Inflammatory macrophage (primary cell): ENCODE measurements at regions not wholly inside any gene's neighbourhood (a gene's known extent, or its start where the extent isn't known, plus 50 kb on each side); places are given as distances from the start of the nearest gene placed in this dataset.
A peak's percentile ranks its signal among the peaks of the same experiment; 100 is the strongest.

ENCODE experiments used
- DNase-seq, 2 donors: peaks; one replicate each; pipeline ENCODE4 v3.0.0-alpha.2; 2020 to 2022

DNA sequence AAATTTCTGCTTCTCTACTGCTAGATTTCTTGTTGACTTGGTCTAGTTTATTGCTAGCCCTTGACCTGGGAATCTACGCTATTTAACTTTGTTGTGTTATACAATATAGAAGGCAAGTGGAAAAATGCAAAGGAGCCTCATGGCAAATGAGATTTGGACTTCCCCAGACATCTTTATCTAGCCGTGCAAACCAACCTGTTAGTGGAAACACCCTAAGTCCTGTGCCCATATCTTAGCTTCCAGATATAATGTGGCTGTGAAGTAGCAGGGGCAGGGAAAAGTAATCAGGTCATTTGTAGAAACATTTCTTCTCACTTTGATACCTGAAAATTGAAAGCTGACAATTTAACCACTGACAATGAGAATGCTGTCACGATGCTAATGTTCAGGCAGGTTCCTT is 90.7 kb upstream of the ATP2B1 start:
- no peak for DNase-seq

DNA sequence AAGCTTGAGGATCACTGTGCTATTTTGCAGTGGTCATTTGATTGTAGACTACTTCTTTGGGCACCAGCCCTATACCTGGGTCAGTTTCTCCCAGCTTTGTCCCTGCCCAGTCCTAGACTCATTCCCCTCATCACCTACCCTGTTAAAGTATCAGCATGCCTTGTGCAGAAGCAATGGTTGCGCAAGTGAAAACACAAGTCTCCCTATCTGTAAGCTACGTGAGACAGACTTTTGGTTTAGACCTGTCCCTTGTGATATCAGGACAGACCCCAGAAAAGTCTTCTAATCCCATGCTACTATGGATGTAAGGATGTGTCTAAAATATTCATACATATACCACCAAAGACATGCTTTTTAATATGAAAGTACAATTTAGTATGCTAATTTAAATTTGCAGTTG is 88.8 kb upstream of the ATP2B1 start:
- no peak for DNase-seq

DNA sequence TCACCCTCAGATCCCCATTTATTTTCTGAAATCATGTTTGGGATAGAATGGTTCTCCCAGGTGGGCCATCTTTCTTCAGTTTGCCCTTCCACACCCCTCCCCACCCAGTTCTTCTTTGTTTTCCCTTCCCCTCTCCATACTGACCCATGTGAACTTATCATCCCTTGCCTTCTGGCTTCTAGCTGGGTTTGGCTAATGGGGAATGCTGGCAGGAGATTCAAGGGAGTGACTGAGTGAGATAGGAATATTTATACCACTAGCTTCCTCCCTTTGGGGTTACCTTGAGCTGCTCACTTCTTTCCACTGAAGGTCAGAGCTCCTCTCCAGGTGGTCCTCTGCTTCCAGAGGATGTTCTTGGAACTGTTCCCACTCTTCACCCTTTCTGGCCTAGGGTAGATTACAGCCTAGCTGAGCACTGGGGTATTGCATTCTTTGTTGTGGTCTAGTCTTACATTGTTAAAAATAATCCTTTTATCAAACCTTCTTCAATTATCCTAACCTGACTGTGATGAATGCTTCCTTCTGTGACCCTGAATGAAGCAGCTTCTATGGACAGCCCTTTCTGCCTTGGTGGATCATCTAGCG is 88.3 kb upstream of the ATP2B1 start:
- no peak for DNase-seq

DNA sequence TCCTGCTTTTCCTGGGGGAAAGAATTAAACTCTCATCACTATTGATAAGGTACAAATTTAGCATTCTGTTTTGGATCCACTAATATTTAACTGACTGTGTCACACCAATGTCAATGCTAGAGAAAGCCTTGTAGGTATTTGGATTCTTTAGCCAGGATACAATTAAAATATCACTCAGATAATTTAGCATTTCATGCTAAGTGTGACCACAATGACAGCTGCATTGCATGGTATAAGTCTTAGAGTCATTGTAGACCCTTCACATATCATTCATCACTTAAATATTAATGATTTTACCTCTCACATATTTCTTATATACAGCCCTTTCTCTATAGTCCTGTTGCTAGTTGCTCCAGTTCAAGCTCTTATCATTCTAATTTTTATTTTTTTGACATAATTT is 85.3 kb upstream of the ATP2B1 start:
- no peak for DNase-seq

DNA sequence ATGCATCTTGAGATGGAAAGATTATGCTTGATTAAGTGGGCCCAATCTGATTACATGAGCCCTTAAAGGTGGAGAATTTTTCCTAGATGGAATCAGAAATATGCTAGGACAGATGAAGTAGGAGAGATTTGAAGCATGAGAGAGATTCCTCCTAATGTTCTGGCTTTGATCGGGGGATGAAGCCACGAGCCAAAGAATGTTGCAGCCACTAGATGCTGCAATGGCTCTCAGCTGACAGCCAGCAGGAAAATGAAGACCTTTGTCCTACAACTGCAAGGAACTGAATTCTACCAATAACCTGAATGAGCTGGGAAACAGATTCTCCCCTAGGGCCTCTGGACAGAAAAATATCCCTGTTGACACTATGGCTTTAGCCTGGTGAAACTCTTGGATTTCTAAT is 82.6 kb upstream of the ATP2B1 start:
- DNase-seq = peak; percentile 20 to 36

DNA sequence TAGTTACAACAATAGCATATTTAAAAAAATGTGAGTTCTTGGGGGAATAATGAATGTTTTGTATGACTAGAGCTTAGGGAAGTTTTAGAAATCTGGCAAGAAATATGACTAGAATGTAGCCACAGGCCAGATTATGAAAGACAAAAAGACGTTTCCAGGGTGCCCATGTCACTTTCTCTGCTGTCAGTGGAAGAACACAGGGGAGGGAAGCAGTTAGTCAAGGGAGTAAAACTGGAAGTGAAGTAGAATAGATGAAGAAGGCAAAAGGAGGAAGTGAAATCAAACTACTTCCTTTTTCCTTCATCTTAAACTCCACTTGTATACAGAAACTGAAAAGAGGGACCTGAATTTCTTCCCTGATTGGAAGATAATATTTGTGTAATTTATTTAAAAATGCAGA is 81.2 kb upstream of the ATP2B1 start:
- peak; percentile 92 to 97 for DNase-seq

DNA sequence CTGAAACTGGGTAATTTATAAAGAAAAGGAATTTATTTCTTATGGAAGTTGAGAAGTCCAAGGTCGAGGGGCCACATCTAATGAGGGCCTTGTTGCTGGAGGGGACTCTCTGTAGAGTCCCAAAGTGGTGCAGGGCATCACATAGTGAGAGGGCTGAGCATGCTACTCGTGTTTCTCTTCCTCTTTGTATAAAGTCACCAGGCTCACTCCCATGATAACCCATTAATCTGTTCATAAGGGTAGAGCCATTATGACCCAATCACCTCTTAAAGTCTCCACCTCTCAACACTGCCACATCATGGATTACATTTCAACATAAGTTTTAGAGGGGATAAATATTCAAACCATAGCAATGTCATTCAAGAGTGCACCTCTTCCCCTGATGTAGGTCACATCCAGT is 79.1 kb upstream of the ATP2B1 start:
- DNase-seq = peak; percentile 13 to 38

DNA sequence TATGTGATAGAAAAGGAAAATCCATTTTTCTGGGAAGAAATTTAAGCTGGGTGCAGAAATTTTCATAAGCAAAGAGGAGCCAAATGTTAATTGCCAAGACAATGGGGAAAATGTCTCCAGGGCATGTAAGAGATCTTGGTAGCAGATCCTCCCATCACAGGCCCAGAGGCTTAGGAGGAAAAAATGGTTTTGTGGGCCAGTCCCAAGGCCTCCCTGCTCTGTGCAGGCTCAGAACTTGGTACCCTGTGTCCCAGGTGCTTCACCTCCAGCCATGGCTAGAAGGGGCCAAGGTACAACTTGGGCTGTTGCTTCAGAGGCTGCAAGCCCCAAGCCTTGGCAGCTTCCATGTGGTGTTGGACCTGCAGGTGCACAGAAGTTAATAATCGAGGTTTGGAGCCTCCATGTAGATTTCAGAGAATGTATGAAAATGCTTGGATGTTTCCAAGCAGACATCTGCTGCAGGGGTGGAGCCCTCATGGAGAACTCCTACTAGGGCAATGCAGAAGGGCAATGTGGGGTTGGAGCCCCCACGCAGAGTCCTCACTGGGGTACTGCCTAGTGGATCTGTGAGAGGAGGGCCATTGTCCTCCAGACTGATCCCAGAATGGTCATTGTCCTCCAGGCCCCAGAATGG is 77.7 kb upstream of the ATP2B1 start:
- no peak for DNase-seq

DNA sequence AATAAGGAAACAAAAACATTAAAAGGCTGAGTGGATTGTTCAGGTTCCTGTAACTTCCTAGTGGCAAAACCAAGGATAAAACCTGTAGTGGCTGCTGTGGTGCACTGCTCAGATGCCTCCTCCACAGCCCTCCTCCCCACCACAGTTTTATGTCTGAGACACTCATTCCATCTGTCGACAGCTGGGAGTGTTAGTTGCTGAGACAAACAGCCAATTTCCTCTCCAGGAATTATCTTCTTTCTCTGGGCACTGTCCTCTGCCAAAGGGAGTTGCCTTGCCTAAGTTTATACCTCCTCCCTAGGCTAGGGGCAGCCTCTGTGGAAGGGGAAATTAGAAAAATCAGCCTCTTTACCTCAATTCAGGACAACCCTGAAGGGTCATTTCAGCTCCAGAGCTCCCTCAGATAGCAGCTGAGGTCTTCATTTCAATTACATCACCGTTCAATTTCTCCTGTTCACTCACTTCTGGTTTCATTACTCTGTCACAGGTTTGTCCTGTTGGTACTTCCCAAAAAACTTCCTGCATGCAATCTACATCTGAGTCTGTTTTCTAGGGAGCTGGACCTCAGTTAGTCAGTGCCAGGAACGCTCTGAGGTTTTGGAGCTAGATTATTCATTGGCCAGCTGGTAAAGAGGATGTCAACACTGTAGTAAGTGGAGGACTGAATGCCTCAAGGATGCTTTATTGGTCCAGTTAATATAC is 74.9 kb upstream of the ATP2B1 start:
- DNase-seq = peak; percentile 47 to 49

DNA sequence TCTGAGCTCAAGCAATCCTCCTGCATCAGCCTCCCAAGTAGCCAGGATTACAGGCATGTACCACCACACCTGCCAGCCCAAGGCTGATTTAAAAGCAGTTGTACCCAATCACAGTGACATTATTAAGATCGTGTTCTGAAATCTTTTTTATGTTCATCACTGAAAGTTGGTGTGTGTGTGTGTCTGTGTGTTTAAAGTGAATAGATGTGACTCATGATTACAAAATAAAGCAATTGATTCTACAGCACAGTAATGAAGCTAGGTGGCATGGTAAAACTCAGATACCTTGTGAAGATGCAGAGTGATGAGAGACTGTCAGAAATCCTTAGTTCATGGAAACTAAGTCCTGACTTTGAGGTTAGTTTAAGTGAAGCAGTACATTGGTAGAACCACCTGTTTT is 74.2 kb upstream of the ATP2B1 start:
- no peak for DNase-seq

DNA sequence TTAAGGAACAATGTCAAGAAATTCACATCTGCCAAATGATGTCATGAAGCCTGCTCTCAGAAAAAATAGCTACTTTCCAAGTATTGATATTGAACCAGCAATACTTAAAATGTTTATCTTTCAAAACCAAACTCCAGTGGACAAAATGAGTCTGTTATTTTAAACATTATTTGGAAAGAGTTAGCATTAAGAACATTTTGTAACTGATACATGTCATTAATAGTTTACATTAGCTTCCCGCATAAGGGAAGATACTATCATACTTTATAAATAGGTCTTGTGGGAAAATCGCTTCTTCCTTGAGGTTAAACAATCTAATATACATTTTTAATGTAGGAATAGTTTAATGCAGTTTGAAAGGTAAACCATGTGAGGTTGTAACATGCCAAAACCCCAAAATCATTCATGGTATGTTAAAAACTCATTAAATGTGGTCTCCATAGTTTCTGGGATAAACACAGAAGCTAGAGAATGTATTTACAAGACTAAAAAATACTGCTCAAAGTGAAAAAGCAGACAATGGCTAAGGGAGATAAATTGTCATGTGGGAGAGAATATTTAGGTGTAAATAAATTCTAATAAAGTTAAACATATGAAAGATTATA is 73.4 kb upstream of the ATP2B1 start:
- peak in 1 of 2 donors; percentile 12 for DNase-seq

DNA sequence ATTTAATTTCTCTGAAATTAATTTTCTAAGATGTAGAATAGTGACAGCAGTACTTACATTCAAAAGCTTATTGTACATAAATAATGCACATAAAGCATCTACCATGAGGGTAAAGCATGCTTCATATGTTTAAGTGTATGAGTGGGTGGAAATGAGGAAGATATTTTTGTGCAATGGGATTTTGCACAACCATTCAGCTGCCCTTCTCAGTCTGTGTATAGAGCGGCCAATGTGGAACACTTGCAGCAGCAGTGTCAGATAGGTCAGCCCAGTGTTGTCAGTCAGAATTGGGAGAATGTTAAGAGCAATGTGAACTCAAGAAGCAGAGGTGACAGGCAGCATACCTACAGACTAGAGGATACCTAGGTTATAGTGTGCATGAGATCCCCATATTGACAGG is 72.5 kb upstream of the ATP2B1 start:
- DNase-seq = peak; percentile 90 to 91

DNA sequence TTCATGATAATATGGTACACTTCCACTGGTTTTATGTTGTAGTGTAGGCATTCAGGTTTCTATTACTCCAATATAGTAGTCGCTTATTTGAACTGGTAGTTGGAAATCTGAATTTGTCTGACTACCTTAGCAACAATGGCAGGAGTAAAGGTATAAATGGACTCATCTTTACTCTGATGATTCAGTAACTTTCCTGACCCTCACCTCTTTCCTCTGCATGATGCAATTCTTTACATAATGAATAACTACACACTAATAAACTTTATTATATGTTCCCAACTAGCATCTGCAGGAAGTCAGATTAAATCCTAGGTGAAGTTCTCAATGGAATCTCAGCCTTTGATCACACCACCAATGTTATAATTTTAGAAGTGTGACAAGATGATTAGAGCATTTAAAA is 70.5 kb upstream of the ATP2B1 start:
- DNase-seq = no peak

DNA sequence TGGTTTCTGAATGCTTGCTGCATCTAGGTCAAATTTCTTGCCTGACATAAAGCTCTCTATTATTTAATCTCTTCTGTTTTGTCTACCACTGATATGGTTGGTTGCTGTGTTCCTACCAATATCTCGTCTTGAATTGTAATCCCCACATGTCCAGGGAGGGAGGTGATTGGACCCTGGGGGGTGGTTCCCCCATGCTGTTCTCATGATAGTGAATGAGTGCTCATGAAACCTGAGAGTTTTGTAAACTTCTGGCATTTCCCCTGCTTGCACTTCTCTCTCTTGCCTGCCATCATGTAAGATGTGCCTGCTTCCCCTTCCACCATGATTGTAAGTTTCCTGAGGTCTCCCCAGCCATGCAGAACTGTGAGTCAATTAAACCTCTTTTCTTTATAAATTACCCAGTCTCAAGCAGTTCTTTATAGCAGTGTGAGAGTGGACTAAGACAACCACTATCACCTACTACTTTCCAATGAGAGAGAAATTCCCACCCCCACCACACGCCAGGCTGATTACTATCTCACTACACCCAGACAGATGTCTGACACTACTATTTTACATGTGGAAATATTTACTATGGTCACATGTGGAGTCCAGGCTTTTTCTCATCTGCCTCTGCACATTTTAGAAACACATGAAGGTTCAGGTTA is 69.2 kb upstream of the ATP2B1 start:
- no peak for DNase-seq

DNA sequence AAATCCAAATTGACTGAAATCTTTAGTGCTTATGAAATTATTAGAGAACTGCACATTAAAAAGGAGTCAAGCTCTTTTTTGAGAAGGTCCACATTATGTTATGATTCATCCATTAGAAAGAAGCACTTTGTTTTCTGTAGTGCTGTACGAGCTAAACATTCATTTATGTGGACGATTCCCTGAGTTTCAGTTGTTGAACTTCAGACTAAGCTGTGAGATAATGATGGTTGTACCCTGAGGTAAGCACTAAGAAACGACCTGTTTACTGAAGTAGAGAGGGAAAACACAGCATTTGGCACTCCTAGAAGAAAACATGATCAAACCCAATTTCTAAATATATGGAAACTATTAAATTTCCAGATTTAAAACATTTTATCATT is 67.3 kb upstream of the ATP2B1 start:
- no peak for DNase-seq

DNA sequence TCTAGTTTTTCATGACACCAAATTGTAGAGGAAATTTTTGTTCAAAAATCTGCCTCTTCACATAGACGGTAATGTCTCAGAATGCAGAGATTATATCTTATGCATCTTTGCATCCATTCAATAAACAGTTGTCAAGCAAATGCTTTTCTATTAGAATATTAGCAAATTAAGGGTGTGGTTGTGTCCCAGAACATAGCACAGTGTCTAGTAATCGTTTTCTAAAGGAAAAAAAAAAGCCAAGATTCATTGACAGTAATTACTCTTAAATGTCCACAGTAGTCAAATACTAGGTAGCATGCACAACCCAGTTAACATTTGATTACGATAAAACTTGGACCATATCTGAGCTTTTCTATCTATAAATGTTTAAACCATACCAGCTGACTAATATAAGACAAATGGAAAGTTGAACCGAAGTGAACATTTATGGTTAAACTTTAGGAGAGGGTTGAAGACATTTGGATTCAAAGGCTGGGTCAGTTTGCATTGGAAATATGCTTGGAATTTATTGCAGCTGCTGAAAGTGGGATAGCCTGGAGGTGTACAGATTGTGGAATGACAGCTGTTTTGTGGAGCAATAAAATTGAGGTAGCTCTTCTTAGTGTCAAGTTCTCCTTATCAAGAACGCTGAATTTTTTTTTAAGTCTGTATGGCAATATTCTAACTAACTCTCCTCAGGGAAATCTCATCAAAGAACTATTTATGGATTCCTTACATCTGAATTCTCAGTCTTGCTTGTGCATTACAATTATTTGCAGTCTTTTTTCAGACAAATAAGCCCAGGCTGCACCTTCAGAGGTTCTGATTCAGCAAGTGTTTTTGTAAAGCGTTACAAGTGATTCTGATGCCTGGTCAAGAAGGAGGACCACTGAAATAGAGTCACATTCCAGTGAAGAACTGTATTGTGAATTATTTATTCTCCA is 66.7 kb upstream of the ATP2B1 start:
- no peak for DNase-seq

DNA sequence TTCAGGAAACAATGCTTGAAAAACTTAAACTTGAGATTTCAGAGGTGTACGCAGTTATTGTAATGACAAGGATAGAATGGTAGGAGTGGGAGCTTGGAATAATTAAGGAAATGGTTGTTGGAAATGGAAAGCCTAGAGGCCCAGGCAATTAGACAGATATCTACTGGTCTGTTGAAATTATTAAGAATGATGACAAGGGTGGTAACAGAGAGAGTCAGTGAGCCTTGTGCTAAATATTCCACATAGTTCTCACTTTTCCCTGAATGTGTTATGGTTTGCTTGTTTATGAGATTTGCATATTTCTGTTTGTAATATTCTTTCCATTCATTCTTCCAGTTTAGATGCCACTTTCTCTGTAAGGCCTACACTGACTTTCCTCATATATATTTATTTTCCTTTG is 66.0 kb upstream of the ATP2B1 start:
- DNase-seq = no peak

DNA sequence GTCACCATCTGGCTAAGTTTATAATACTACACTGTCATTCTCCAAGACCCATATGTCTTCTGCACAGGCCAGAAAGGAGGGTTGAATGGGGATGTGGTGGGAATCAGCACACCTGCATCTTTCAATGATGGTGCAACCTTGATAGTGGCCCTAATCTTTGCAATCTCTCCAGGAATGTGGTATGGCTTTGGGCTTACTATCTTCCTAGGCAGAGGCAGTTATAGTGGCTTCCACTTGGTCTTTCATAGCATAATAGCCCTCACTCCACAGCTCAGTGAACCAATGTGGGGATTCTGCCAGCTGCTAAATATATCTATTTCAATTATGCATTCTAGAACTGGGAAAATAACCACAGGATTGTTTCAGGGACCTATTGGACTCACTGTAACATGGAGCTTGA is 61.8 kb upstream of the ATP2B1 start:
- DNase-seq = no peak

DNA sequence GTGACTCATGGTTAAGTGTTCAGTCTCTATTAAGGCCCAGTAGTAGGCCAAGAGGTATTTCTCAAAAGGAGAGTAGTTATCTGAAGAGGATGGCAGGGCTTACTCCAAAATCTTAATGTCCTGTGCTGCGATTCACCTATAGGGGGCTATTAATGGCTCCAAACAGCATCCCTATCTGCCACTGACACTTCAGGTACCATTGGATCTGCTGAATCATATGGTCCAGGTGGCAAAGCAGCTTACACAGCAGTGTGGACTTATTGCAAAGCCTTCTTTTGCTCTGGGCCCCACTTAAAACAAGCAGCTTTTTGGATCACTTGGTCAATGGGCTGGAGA is 60.8 kb upstream of the ATP2B1 start:
- DNase-seq = no peak

DNA sequence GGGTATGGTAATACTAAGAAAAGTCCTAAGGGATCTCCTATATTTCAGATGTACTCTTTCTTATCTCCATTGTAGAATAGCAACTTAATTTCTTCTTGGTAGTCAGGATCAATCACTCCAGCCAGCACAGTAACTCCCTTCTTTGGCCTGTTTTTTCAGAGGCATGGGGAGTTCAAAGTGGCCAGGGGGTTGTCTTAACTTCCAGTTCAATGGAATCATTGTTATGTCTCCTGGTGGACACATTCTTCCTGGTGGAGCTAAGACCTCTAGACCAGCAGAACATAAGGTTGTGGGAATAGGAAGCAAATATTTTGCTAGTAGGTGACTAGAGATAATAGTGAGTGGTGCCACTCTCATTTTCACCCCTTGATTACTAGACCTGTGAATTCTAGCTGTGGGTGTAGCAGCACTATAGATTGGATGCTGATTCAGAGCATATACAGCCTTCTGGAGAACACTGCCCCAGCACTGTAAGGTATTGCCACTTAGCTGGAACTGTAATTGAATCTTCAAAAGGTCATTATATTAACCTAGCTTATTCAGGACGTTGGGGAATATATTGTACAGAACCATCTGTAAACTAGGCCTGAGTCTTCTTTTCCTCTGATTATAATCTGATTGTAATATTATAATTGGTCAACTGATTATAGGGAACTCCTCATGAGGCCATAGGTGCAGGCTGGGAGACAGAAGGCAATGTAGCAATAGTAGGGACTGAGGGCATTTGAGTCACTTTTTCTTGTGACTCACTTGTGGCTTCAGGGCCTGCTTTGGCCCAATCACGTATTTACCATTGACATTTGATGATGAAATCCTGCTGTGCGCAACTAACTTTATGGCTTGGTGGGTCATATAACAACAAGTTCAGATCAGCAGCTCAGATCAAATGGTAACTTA is 60.2 kb upstream of the ATP2B1 start:
- peak; percentile 96 to 98 for DNase-seq
